Neural progenitor cell (in vitro differentiated cells): ENCODE measurements at regions not wholly inside any gene's neighbourhood (a gene's known extent, or its start where the extent isn't known, plus 50 kb on each side); places are given as distances from the start of the nearest gene placed in this dataset.

ENCODE experiments used
- CTCF ChIP-seq: fragments of 200-600 bp; sonication (generic); IDR thresholded peaks from 2 replicates; pipeline ENCODE4 v1.5.1; 2017; ENCODE audit warnings: antibody characterized with exemption, mild to moderate bottlenecking
- EZH2 ChIP-seq: fragments of 200-600 bp; sonication (generic); IDR thresholded peaks from 2 replicates; pipeline ENCODE4 v1.6.1; 2017; ENCODE audit warnings: antibody characterized with exemption, mild to moderate bottlenecking, moderate library complexity
- EZH2phosphoT487 ChIP-seq: fragments of 200-600 bp; sonication (generic); IDR thresholded peaks from 2 replicates; pipeline ENCODE4 v1.6.1; 2017; ENCODE audit warnings: antibody characterized with exemption

- TF ChIP-seq CTCF (no peak), EZH2 (no peak), EZH2phosphoT487 (no peak)
Observed at GRCh38 chr10:111750165-111750849, 433.3 kb downstream of the GPAM start.
